Tibial artery (tissue), 4 donors: ENCODE measurements at regions not wholly inside any gene's neighbourhood (a gene's known extent, or its start where the extent isn't known, plus 50 kb on each side); places are given as distances from the start of the nearest gene placed in this dataset.

Experiments
- DNase-seq, 2 donors: peaks; one replicate each; pipeline ENCODE4 v3.0.0-alpha.2; 2019
- H3K27ac ChIP-seq, 2 donors: fragments of 200-600 bp; sonication (generic) in 1 of 2; 1 replicate in 1 of 2; 2 replicates in 1 of 2; pipeline ENCODE4 v1.5.1; 2018 to 2019; ENCODE audit warnings: mild to moderate bottlenecking in 1 of 2
- H3K27me3 ChIP-seq, 2 donors: fragments of 200-600 bp; sonication (generic) in 1 of 2; one replicate each; pipeline versions ENCODE4 v1.5.1 to v1.6.0; 2016 to 2019
- H3K36me3 ChIP-seq, 3 donors: fragments of 200-600 bp; sonication (generic) in 2 of 3; one replicate each; pipeline ENCODE4 v1.5.1; 2016 to 2019; ENCODE audit warnings: mild to moderate bottlenecking in 2 of 3
- H3K4me1 ChIP-seq, 4 donors: fragments of 200-600 bp; sonication (generic) in 2 of 4; 1 replicate in 3 of 4; 2 replicates in 1 of 4; pipeline ENCODE4 v1.5.1; 2016 to 2019
- H3K4me3 ChIP-seq, 2 donors: fragments of 200-600 bp; sonication (generic) in 1 of 2; 1 replicate in 1 of 2; 2 replicates in 1 of 2; pipeline ENCODE4 v1.5.1; 2018 to 2019; ENCODE audit warnings: mild to moderate bottlenecking in 2 of 2
- H3K9me3 ChIP-seq, 3 donors: fragments of 200-600 bp; sonication (generic) in 1 of 3; one replicate each; pipeline ENCODE4 v1.5.1; 2016 to 2019
- intact Hi-C: fragments of 100-400 bp; cut with DNase I; formaldehyde crosslinking; loops from one replicate; pipeline ENCODE4 v1.15.0; 2023; ENCODE audit warnings: low total_unique reads
- TF ChIP-seq, protein P1 (sequence below), 2 experiments: fragments of 200-600 bp in 1 of 2; fragments of 450-650 bp in 1 of 2; IDR thresholded peaks; one replicate each; pipeline ENCODE4 v1.5.1; 2017 to 2019; ENCODE audit warnings: antibody characterized with exemption in 2 of 2, mild to moderate bottlenecking in 1 of 2, moderate library complexity in 1 of 2

DNA sequence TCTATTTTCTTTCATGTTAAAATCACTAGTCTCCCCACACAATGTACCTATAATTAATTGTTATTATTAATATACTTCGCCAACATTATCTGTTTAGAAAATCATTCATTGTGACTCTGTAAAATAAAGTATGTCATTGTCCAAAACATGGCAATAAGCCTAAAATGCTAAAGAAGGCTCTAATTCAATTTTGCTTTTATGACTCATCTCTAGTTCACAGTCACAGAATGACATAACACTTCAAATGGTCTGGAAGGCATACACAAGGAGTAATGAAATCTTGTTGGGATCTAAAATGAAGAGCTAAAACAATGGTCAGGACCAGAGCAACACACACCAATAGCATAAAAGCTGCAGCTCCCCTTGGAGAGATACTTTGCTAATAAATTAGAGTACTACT is 505.8 kb downstream of the GPAM start:
- Histone ChIP-seq H3K27ac (no peak overlapping the region), H3K36me3 (no peaks in the 10 kb centered on the region), H3K9me3 (no peaks in the 10 kb centered on the region), H3K27me3 (no peaks in the 10 kb centered on the region), H3K4me1 (no peaks in the 10 kb centered on the region), H3K4me3 (no peak overlapping the region)
- TF ChIP-seq, protein P1, sequence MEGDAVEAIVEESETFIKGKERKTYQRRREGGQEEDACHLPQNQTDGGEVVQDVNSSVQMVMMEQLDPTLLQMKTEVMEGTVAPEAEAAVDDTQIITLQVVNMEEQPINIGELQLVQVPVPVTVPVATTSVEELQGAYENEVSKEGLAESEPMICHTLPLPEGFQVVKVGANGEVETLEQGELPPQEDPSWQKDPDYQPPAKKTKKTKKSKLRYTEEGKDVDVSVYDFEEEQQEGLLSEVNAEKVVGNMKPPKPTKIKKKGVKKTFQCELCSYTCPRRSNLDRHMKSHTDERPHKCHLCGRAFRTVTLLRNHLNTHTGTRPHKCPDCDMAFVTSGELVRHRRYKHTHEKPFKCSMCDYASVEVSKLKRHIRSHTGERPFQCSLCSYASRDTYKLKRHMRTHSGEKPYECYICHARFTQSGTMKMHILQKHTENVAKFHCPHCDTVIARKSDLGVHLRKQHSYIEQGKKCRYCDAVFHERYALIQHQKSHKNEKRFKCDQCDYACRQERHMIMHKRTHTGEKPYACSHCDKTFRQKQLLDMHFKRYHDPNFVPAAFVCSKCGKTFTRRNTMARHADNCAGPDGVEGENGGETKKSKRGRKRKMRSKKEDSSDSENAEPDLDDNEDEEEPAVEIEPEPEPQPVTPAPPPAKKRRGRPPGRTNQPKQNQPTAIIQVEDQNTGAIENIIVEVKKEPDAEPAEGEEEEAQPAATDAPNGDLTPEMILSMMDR (IDR thresholded peaks at IDR 0.05): no peak
- DNase-seq: no peak
- intact Hi-C loops: no loop called here

DNA sequence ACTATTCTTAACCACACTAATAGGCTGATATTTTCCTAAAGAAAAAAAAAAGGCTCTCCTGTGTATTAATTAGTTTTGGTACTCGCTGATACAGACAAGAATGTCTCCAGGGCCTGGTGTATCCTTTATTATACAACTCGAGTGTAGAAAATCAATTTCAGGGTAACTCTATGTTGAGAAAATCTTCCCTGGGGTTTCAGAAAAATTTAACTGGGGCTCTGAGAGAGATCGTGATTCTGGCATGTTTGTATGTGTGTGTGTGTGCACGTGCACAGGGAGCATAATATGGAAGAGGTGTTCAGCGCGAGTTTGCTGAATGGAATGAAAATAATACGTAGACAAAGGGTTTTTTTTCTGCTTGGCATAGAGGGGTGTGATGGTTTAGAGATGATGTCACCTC is 496.8 kb downstream of the GPAM start:
- no peak for DNase-seq
- TF ChIP-seq, protein P1 (IDR thresholded peaks at IDR 0.05): no peak
- Histone ChIP-seq H3K4me3 (no peak overlapping the region), H3K27me3 (no peaks in the 10 kb centered on the region), H3K27ac (no peak overlapping the region), H3K4me1 (no peaks in the 10 kb centered on the region), H3K9me3 (no peaks in the 10 kb centered on the region), H3K36me3 (no peaks in the 10 kb centered on the region)
- intact Hi-C loops: no loop called here

DNA sequence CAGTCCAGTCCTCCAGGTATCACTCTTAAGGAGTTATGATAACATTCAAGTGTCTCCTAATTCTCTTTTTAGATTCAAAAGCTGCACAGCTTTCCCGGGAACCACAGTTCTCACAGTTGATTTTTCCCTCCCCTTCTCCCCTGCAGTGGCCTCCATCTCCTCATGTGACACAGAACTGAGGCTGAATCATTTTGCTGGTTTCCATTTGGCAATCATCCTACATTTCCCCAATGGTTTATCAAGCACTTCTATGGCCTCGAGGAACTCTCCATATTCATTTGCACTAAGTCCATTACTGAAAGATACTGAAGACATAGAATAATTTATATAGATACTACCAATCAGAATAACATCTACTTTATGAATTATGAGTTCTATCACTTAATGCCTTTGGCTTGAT is 484.9 kb downstream of the GPAM start:
- DNase-seq: no peak
- Histone ChIP-seq H3K9me3 (no peaks in the 10 kb centered on the region), H3K4me3 (no peak overlapping the region), H3K27me3 (no peaks in the 10 kb centered on the region), H3K27ac (no peak overlapping the region), H3K4me1 (no peaks in the 10 kb centered on the region), H3K36me3 (no peaks in the 10 kb centered on the region)
- intact Hi-C loops: no loop called here
- TF ChIP-seq, protein P1 (IDR thresholded peaks at IDR 0.05): no peak

DNA sequence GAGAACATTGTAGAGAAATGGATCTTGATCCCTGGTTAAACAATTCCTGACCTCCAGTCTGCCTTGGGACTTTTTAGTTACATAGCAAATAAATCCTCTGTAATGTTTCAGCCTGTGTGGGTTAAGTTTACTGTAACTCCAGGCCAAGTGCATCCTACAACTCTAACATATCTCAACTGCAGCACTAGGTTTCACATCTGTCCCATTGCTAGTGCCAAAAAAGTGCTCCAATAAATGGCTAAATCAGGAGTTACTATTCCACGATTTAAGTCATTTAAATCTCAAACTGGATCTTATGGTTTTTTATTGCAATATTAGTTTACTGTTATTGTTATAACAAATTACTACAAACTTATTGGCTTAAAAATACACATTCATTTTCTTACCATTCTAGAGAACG is 479.6 kb downstream of the GPAM start:
- Histone ChIP-seq H3K4me3 (no peak overlapping the region), H3K27me3 (no peaks in the 10 kb centered on the region), H3K4me1 (no peaks in the 10 kb centered on the region), H3K27ac (no peak overlapping the region), H3K36me3 (no peaks in the 10 kb centered on the region), H3K9me3 (no peaks in the 10 kb centered on the region)
- no peak for DNase-seq
- intact Hi-C loops: no loop called here
- TF ChIP-seq, protein P1 (IDR thresholded peaks at IDR 0.05): no peak

DNA sequence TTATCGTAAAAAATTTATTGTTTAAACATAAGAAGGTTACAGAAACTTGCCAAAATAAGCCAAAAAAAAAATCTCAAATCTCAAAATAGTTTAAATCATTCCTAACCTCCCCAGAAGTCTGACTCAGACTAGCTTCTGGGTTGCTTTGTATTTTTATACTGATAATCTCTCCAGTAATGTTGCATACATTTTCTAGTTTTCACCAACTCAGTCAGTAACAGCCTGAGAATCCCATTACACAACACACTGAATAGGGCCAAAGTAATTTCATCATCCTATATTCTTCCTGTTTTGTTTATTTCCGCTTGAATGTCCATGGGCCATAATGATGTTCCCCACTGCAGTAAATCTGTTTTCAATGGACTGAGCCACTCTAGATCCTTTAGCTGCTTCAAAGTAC is 478.5 kb downstream of the GPAM start:
- Histone ChIP-seq H3K36me3 (no peaks in the 10 kb centered on the region), H3K4me1 (no peaks in the 10 kb centered on the region), H3K9me3 (no peaks in the 10 kb centered on the region), H3K27ac (no peak overlapping the region), H3K27me3 (no peaks in the 10 kb centered on the region), H3K4me3 (no peak overlapping the region)
- DNase-seq: no peak
- TF ChIP-seq, protein P1 (IDR thresholded peaks at IDR 0.05): no peak
- intact Hi-C loops: no loop called here

DNA sequence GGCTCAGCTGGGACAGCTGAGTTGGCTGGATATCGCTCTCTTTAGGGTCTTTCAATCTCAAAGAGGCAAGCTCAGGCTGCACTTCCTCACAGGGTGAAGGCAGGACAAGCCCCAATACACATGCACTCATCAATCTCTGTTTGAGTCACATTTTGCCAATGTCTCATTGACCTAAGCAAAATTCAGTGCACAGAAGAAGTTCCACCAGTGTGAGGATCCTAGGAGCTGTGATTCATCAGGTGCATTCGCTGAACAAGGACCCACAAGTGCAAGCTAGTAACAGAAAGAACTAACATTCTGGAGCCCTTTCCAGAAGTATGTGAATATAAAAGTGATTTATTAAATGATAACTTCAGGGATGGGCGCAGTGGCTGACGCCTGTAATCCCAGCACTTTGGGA is 477.2 kb downstream of the GPAM start:
- Histone ChIP-seq H3K9me3 (no peaks in the 10 kb centered on the region), H3K27me3 (no peaks in the 10 kb centered on the region), H3K27ac (no peak overlapping the region), H3K36me3 (no peaks in the 10 kb centered on the region), H3K4me1 (no peaks in the 10 kb centered on the region), H3K4me3 (no peak overlapping the region)
- intact Hi-C loops: no loop called here
- TF ChIP-seq, protein P1 (IDR thresholded peaks at IDR 0.05): no peak
- DNase-seq: no peak
